ENCODE measurements at regions not wholly inside any gene's neighbourhood (a gene's known extent, or its start where the extent isn't known, plus 50 kb on each side); places are given as distances from the start of the nearest gene placed in this dataset.

- TF ChIP-seq ZNF764 (CRISPR knock-in tag; IDR thresholded peaks at IDR 0.05; ENCODE audit: low read depth) (no peak), ZBTB8A (IDR thresholded peaks at IDR 0.05; ENCODE audit: partially characterized antibody) (no peak), GATAD2B (IDR thresholded peaks at IDR 0.05; ENCODE audit: borderline replicate concordance) (no peak), ZNF212 (CRISPR knock-in tag; IDR thresholded peaks at IDR 0.05) (no peak), ZNF384 (IDR thresholded peaks at IDR 0.05; ENCODE audit: low read depth, low read length) (no peak), CTCF (IDR thresholded peaks at IDR 0.05 in 2 of 3, conservative IDR thresholded peaks at IDR 0.05 in 1 of 3; ENCODE audit: insufficient read depth in 2 of 3, low read depth in 1 of 3, low read length in 3 of 3) (no peak), ZBTB2 (IDR thresholded peaks at IDR 0.05) (no peak), EP300 (IDR thresholded peaks at IDR 0.05; ENCODE audit: low read length) (no peak), ZNF583 (CRISPR knock-in tag; IDR thresholded peaks at IDR 0.05) (no peak), ZNF717 (CRISPR knock-in tag; IDR thresholded peaks at IDR 0.05) (no peak), TAF7 (tag; IDR thresholded peaks at IDR 0.05) (no peak), NUFIP1 (IDR thresholded peaks at IDR 0.05; ENCODE audit: partially characterized antibody) (no peak), FOS (IDR thresholded peaks at IDR 0.05; ENCODE audit: extremely low read depth, insufficient read length) (no peak), NR2C1 (IDR thresholded peaks at IDR 0.05) (no peak), NR2C1 (tag; IDR thresholded peaks at IDR 0.05) (no peak)
Observed at GRCh38 chr15:93239993-93240392, 151.0 kb upstream of the RGMA start.

All from K562 (cell line).